SH-SY5Y (cell line): ENCODE measurements at regions not wholly inside any gene's neighbourhood (a gene's known extent, or its start where the extent isn't known, plus 50 kb on each side); places are given as distances from the start of the nearest gene placed in this dataset.

Source experiments
- GATA2 ChIP-seq: IDR thresholded peaks from 2 replicates; pipeline ENCODE4 v1.6.1; 2011; ENCODE audit warnings: mild to moderate bottlenecking, low read depth, low read length
- GATA3 ChIP-seq: IDR thresholded peaks from 2 replicates; pipeline ENCODE4 v1.6.1; 2011; ENCODE audit warnings: low read depth, mild to moderate bottlenecking, low read length, moderate library complexity

DNA sequence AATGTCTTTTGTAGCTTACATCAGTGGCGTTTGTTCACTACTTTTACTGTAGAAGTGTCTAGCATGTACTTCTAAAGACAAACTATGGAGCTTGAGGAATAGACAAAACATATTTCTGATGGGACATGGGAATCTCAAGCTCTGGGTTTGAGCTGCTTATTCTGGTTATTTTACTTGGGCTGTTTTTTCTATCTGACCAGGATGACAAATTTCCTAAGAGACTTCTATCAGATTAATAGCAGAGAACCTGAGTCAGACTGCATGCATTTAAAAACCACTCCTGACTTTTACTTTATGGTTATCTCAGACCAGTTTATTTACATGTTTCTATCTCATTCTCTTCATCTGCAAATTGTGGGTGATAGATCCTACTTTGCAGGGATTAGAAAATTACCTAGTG lies 1282.3 kb upstream of the GJE1 start:
- TF ChIP-seq GATA3 (no peak), GATA2 (no peak)
